Hematopoietic multipotent progenitor cell treated with erythropoietin and hydrocortisone succinate and interleukin-3 and kit ligand, for 6 days (in vitro differentiated cells): ENCODE measurements at regions not wholly inside any gene's neighbourhood (a gene's known extent, or its start where the extent isn't known, plus 50 kb on each side); places are given as distances from the start of the nearest gene placed in this dataset.

Source experiments
- DNase-seq: peaks from one replicate; pipeline ENCODE4 v3.0.0-alpha.2; 2015

DNA sequence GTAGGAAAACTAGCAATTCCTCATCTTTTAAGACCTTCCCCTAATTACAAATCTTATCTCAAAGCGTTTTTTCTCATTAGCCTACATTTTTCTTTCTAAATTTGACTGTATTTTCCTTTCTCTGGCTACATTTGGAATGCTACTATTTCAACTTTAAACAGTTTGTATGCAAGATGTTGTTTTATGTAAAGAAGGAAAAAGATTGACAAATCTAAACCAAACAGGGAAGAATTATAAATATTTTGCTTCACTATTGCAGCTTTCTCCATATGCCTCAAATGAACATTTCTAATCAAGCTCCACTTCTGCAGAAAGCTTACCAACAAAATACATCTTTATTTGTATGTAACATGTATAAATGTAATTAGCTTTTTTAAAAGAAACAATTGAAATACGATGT lies 156.2 kb downstream of the MZT1 start:
- no peak for DNase-seq

DNA sequence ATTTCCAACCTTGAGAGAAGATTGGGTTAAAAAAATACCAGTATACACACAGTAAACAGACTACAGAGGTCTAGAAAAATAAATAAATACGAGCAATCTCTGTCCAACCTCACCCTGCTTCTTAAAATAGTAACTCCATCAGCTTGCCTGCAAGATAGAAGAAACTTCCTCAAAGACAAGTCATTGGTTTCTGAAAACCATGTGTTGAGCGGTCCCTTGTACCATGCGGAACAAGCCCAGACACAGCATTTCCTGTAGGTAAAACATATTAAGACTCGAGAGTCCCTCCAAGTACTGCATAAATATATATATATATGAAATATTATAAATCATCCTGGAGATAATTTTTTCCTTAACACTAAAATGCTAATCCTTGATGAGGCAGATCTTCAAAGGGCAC lies 157.4 kb downstream of the MZT1 start:
- DNase-seq = no peak

DNA sequence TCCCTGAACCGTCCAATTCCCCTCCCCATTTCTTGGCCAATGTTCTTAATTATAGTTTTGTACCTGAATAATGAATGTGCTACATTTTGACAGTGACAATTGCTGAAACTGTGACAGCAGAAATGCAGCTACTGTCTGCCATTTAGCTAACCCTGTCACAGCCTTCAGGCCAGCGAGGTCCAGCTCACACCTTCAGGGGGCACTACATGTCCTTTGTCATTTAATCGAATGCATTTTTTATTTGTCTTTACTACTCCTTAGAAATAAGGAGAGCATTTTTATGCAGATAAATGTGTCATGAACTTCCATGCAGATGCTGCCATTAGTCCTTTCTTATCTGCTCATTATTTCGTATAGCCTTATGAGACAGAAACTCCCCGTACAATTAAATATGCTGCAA lies 159.9 kb downstream of the MZT1 start:
- DNase-seq = no peak

GRCh38 chr13:72566526-72566925 lies 160.9 kb downstream of the MZT1 start:
- no peak for DNase-seq

- peak; percentile 78 for DNase-seq
These were observed 161.5 kb downstream of the MZT1 start for GRCh38 chr13:72565893-72566292.

- DNase-seq = no peak
These were observed 164.7 kb downstream of the MZT1 start for GRCh38 chr13:72562686-72563085.

- DNase-seq = no peak
These were observed 165.6 kb downstream of the MZT1 start for GRCh38 chr13:72561791-72562190.

- no peak for DNase-seq
These were observed 167.7 kb downstream of the MZT1 start for GRCh38 chr13:72559716-72560115.

- no peak for DNase-seq
These were observed 170.5 kb downstream of the MZT1 start for GRCh38 chr13:72556945-72557344.

- no peak for DNase-seq
These were observed 171.8 kb downstream of the MZT1 start for GRCh38 chr13:72555601-72556000.

DNA sequence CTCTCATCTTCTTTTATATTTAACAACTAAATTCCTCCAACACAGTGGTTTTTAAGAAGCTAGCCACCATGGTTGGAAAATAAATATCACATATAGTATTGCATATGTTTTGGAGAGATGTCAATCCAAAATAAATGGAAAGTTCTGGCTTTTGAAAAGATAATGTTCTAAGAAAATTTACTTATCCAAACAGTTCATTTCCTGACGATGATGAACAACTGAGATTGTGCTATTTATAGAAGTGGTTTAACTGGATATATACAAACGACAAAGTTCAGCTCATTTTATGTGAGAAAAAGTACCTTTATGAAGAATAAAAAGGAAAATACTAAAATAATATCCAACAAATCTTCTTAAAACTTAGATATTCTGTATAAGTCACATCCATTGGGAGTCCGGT lies 174.7 kb downstream of the MZT1 start:
- no peak for DNase-seq

GRCh38 chr13:72545895-72546294 lies 181.5 kb downstream of the MZT1 start:
- DNase-seq = peak; percentile 5

DNA sequence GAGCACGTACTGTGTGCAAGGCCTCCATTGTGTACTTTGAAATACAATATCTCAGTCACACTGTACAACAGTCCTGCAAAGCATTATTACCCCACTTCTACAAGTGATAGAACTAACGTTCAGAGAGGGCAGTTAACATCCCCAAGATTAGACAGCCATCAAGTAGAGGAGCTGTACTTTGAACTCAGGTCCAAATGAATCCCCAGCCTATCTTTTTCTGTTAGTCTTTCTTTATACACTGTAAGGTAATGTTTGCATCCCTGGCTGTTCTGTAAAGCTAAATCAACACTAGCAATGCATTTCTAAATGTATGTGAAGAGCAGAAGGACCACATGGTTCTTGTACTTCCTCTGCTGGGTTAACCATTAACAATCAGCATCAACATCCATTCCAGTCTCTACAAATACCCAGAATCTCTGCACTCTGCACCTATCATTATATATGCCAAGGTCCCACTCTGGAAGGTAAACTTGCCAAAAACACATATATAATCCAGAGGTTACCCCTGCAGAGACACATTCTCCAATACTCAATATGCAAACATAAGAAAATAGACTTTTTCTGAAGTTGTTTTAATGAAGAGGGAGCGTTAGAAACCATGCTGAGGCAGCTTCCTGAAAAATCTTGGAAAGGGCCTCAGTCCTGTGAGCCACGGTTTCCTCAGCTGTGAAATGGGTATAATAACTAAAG lies 182.3 kb downstream of the MZT1 start:
- DNase-seq = no peak

- DNase-seq = no peak
These were observed 183.4 kb downstream of the MZT1 start for GRCh38 chr13:72544042-72544441.

GRCh38 chr13:72542241-72542640 lies 185.2 kb downstream of the MZT1 start:
- no peak for DNase-seq

DNA sequence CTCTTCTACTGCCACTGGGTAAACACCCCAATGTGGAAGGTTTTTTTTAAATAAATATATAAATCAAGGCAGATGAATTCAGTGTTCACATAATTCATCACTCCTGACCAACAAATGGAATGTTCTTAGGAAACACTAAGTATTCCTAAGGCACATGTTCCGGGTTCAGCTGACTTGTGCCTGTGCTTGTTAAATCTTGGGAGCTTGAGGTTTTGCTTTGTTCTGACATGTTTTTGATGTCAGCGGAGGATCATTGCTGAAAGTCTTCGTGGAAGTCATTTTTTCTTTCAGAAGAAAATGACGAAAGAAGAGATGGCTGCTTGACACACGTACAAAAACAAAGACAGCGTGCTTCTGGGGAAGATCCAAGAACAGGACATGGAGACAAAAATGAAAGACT lies 185.8 kb downstream of the MZT1 start:
- no peak for DNase-seq

- no peak for DNase-seq
These were observed 186.5 kb downstream of the MZT1 start for GRCh38 chr13:72540881-72541280.

DNA sequence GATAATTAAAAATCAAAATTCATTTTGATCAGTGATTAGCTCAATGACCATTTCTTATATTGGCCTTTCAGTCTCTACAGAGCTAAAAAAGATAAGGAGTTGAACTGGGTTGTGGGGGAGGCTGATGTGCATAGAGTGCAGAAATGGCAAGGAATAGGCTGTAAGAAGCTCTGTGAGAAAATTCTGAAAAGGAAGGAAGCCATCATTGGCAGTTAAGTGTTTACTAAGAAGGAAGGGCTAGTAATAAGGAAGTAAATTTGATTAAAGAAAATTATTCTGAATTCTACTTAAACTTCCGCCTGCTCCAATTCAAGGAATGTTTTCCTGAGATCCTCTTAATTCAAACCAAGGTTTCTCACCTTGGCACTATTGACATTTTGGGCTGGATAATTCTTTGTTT lies 187.5 kb downstream of the MZT1 start:
- DNase-seq = no peak

DNA sequence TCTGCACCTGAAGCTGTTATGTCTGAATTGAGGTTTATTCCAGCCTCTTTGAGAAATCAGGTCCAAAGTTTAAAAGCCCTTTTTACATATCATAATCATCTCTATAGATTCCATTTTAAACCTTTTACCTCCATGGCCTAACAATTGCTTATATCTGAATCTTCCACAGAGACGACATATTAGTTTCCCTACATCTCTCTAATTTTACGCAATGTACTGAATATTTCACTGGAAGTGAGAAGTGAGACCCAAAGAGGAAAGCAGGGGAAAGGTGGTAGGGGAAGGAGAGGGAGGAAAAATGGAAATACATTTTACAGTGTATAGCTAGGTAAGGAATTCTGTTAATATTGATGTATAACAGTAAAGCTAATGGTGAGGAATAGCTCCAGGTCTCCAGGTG lies 189.6 kb downstream of the MZT1 start:
- DNase-seq = no peak

GRCh38 chr13:72537395-72537780 lies 190.0 kb downstream of the MZT1 start:
- no peak for DNase-seq

GRCh38 chr13:72536714-72537394 lies 190.6 kb downstream of the MZT1 start:
- no peak for DNase-seq

- no peak for DNase-seq
These were observed 192.3 kb downstream of the MZT1 start for GRCh38 chr13:72534951-72535640.

GRCh38 chr13:72530471-72530870 lies 197.0 kb downstream of the MZT1 start:
- no peak for DNase-seq

DNA sequence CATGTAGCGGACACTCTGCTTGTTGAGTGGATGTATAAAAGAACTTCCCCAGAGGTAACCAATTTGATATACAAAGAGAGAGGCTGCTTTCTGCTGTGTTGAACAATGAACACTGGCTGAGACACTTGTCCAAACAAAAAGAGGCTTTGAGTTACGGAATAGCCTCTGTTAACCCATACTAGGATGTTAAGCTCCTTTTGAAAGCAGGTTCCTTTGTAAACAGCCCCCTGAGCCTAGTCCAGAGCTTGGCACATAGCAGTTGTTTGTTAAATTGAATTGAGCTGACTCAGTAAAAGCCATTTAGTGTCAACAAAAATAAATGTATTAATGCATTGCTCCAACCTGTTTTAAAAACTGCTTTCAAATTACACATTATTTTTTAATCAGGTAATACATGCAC lies 200.1 kb downstream of the MZT1 start:
- no peak for DNase-seq
